LNCAP (cell line): ENCODE measurements at regions not wholly inside any gene's neighbourhood (a gene's known extent, or its start where the extent isn't known, plus 50 kb on each side); places are given as distances from the start of the nearest gene placed in this dataset.

Experiments used
- CTCF ChIP-seq: fragments of 450-650 bp; IDR thresholded peaks from 2 replicates; pipeline ENCODE4 v1.5.1; 2017; ENCODE audit warnings: mild to moderate bottlenecking

GRCh38 chr21:38933731-38934130, 128.0 kb downstream of the ETS2 start:
- TF ChIP-seq CTCF, result no peak

- no peak for TF ChIP-seq CTCF
These were observed 125.6 kb downstream of the ETS2 start for GRCh38 chr21:38931291-38931690.

DNA sequence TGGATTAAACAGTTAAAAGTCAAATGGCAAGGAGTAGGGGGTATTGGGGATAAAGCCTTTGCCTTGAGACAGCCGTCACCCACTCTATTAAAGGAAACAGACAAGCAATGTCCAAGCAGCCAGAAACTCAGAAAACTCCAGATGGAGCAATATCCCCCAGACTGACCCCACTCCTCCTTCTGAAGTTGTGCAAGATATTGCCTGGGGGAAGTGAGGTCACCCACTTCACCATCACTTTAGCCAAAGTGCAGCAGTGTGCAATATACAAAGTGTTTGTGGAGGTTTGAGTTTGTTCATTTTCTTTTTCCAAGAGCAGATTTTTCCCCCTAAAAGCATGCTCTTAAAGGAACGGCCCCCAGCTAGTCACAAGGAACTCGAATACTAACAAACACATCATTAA, 125.1 kb downstream of the ETS2 start:
- no peak for TF ChIP-seq CTCF

- TF ChIP-seq CTCF, result no peak
These were observed 124.3 kb downstream of the ETS2 start for GRCh38 chr21:38930066-38930465.

GRCh38 chr21:38929652-38930051, 123.9 kb downstream of the ETS2 start:
- TF ChIP-seq CTCF, result no peak

DNA sequence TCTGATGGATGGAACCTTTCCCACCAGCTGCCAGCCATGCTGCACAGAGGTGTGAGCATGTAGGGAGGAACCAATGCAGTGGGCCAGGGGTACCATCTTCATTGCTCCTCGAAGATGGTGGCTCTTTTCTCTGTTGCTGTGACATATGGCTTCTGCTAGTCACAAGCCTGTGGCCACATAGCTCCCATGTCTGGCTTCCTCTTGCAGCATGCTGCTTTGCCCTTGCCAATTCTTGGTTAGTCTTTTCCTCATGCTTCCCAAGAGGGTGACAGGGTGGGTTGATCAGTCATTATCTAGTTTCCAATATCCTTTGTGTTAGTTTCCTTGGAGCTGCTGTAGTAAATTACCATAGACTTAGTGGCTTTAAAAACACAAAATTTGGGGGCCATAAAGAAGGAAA, 123.4 kb downstream of the ETS2 start:
- no peak for TF ChIP-seq CTCF

- TF ChIP-seq CTCF, result no peak
These were observed 122.0 kb downstream of the ETS2 start for GRCh38 chr21:38927776-38928175.

GRCh38 chr21:38925923-38926322, 120.2 kb downstream of the ETS2 start:
- TF ChIP-seq CTCF, result no peak
